DMS53 treated with DMSO at 0.1 percent for 48 hours (cell line): ENCODE measurements at regions not wholly inside any gene's neighbourhood (a gene's known extent, or its start where the extent isn't known, plus 50 kb on each side); places are given as distances from the start of the nearest gene placed in this dataset.
"Not testable (repeated sequence)": the region's sequence is repeated elsewhere in the genome, so short reads cannot be mapped to it uniquely, and the experiment has no call there.

Experiments used
- DNase-seq: peaks from one replicate; lab custom pipeline; 2025; ENCODE audit not compliant: unreplicated experiment; lab: John Stamatoyannopoulos, UW

DNA sequence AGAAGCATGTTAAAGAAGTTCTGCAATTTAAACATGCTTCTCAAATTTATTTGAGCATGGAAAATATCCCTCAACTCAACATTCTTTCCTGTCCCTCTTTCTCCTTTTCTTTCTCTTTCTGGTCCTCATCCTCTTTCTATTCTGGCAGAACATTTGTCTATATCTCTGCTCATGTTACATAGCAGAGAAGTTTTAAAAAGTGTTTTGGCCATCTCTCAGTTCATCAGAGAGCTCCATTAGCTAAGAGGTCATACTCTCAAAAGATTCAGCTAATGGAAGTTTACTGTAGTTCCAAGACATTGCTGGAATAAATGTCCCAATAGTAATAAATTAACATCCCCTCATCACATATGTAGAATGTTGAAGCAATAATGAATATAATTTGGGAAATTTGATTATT lies 53.5 kb downstream of the XCL2 start:
- no peak for DNase-seq

DNA sequence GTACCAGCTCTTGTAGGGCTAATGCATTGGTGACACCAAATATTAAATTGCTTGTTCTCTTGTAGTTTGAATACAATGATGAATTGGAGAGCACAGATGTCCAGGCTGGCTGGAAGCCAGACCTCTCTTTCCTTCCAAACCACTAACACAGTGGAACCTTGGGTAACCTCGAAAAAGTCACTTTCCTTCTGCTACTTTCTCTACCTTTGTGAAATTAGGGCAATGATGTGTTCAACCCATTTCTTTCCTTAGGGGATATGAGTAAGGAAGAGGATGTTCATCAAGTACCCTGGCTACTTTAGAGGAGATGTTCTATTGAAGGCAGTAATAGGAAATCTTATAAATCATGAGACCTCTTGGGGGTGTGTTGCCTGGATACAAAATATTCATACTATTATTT lies 55.7 kb downstream of the XCL2 start:
- DNase-seq, result peak; percentile 36

DNA sequence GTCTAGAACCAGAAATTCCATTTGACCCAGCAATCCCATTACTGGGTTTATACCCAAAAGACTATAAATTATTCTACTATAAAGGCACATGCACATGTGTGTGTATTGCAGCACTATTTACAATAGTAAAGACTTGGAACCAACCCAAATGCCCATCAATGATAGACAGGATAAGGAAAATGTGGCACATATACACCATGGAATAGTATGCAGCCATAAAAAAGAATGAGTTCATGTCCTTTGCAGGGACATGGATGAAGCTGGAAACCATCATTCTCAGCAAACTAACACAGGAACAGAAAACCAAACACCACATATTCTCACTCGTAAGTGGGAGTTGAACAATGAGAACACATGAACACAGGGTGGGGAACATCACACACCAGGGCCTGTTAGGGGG lies 57.0 kb downstream of the XCL2 start:
- not testable (repeated sequence) for DNase-seq

DNA sequence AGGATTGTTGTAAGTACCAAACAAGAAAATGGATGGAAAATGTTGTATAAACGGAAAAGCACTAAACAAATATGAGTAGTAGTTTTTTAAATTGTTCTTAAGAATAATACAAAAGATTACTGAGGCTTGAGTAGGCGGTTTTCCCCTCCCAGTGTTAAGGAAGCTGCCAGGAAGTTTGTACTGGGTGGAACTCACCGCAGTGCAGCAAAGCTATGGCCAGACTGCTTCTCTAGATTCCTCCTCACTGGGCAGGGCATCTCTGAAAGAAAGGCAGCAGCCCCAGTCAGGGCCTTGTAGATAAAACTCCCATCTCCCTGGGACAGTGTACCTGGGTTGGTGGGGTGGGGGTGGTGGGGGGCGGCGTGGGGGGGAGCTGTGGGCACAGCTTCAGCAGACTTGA lies 58.7 kb downstream of the XCL2 start:
- no peak for DNase-seq

DNA sequence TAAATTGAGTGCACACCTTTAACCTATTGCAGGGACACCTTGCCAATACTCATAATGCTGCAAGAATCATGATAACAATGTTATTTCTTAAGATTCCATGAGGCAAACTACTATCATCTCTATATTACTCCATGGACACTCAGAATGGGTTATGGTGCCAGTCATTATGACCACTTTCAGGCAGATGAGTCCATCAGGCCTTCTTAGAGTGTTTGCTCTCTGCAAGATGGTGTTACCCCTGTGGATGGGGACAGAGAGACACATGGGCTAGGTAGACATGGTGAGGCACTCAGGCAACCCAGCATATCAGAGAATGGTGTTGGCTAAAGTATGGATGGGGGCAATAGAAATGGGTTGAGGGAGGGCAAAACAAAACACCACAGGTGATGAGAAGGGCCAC lies 59.7 kb downstream of the XCL2 start:
- DNase-seq, result no peak

DNA sequence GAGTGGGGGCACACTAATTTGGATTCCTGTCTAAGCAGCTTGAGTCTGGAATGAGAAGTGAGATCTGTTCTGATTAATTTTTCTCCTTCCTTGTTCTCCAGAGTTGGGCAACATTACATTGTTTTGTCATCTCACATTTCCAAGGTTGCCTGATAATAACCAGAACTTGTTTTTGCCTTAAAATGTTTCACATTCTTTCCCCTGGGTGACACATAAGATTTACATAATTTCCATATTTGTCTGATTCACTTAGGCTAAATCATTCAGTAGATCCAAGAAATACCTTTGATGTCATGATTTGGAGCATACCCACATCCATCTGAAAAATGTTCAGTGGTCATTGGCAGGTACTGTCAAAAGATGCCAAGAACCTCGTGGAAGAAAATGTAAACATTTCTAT lies 60.3 kb downstream of the XCL2 start:
- no peak for DNase-seq

DNA sequence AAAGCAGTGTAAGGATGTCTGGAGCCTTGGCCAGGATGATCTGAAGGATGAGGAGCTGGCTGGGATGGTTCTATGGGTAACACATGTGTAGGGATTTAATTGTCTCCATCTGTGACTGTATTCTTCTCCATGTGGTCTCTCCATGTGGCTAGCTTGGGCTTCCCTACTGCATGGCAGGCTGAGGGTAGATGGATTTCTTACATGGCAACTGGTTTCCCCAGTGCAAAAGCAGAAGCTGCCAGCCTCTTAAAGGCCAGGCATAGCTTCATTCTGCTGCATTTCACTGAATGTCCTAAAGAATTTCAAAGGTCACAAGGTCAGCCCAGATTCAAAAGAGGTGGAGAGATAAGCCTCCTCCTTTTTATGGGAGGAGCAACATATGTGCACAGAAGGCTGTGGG lies 61.7 kb downstream of the XCL2 start:
- DNase-seq, result no peak

DNA sequence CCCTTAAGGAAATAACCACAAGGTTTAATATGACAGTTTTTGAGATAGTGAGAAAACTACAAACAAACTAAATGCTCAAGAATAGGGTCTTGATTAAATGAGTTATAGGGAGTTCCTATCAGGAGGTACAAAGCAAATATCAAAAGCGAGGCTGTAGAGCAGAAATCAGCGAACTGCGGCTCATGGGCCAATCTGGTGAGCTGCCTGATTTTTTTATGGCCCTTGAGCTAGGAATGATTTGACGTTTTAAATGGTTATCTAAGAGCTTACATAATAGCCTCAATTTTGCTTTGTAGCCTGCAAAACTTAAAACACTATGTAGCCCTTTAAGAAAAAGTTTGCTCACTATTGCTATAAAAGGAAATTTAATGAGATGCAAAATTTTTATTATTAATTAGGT lies 62.2 kb downstream of the XCL2 start:
- no peak for DNase-seq

DNA sequence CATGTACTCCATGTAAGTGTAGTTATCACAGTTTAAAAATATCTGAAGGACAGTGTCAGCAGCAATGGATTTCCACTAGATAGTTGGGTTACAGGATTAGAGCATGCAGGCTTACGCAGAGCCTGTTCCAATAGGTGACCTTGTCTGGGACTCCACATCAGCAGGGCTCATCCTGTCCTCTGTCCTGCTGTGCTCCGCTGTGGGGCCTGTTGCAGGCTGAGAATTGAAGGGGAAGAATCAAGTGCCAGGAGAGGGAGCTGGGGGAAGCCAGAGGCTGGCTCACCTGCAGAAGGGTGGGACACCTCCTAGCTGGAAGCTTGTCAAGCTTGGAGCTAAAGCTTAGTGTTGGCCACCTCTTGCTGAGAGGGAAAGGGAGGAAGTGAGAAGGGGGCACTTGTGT lies 62.8 kb downstream of the XCL2 start:
- no peak for DNase-seq

DNA sequence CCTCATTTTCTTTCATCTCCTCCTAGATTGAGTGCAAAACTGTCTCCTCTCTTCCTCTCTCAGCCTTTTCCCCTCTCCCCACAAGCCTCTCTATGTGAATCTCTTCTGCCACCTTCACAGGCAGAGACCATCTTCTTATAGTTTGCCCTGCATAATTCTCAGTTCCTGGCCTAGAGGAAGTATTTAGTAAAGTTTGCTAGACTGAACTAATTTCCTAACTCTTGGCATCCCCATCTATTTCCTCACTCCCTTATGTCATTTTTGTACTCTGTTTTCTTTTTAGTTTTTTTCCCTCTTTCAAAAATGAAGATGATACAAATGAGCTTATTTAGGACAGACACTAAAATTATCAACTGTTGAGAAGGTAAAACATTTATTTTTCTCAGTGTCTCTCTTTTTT lies 66.0 kb downstream of the XCL2 start:
- no peak for DNase-seq

DNA sequence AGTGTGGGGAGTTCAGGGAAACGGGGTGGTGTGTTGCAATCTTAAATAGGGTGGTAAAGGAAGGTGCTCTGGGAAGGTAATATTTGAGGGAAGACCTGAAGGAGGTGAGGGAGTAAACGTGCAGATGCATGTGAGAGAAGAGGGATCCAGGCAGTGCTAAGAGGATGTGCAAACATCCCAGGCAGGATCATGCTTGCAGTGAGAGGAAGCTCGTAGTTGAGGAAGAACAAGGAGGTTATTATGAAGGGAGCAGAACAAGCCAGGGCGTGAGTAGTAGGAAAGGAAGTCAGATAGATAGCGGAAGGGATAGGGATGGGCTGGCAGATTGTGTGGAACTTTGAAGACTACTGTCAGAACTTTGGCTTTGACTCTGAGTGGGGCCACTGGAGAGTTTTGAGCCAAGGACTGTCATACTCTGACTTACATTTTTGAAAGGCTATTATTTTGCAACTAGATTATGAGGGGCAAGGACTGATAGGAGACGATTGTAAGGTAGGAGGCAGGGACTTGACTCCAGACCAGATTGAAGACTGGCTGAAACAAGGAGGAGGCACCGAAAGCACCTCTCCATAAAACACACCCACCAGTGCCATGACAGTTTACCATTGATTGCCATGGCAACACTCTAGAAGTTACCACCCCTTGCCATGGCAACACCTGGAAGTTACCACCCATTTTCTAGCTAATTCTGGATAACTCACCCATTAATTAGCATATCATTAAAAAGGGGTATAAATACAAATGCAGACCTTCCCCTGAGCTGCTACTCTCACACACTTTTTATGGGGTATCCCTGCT lies 67.0 kb downstream of the XCL2 start:
- peak; percentile 63 for DNase-seq

DNA sequence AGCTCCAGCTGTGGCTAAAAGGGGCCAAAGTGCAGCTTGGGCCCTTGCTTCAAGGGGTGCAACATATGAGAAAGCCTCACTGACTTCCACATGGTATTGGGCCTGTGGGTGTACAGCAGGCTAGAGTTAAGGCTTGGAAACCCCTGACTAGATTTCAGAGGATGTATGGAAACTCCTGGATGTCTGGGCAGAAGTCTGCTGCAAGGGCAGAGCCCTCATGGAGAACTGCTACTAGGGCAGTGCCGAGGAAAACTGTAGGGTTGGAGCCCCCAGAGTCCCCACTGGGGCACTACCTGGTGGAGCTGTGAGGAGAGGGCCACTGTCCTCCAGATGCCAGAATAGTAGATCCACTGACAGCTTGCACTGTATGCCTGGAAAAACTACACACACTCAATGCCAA lies 69.5 kb downstream of the XCL2 start:
- no peak for DNase-seq

DNA sequence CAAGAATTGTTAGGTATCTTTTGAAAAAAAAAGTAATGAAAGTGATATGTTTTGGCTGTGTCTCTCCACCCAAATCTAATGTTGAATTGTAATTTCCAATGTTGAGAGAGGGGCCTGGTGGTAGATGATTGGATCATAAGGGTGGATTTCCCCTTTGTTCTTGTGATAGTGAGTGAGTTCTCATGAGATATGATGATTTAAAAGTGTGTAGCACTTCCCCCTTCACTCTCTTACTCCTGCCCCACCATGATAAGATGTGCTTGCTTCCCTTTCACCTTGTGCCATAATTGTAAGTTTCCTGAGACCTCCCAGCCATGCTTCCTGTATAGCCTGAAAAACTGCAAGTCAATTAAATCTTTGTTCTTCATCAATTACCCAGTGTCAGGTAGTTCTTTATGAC lies 70.7 kb downstream of the XCL2 start:
- DNase-seq, result no peak

DNA sequence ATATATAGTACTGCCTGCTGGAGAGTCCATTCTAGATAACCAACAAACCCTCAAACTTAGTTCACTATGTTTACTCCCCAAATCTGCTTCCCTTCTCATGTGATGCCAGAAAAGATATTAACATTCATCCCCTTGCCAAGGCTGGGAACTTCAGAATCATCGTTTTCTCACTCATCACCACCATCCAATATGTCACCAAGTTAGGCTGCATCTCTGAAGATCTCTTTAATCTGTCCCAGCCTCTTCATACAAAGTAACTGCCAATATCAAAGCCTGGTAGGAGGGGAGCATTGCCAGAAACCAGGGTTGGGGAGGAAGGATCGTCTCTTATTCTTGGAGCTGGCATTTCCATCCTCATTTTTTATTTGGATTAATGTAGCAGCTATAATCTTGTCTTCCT lies 71.6 kb downstream of the XCL2 start:
- DNase-seq, result no peak

DNA sequence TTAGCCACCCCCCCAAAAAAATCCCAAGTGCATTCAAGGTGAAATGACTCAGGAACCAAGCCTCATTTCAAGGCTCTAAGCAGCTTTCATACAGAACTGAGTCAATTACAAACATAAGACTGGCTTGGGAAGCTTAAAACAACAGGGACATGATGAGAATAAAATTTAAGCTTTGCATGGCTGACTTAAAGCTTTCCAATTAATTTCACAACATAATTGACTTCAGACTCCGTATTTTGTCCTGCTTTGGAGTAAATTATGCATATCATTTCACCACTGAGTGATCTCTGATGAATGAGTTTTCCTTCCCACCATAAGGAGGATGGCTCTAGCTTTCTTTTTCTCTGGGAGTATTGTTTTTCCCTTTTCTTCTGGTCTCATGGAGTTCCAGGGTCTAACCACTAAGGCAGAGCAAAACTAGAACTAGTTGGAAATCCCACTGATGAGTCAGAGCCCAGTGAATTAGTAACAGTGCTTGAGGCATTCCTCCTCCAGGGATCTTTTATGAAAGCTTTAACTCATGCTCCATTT lies 72.8 kb downstream of the XCL2 start:
- peak; percentile 59 for DNase-seq

DNA sequence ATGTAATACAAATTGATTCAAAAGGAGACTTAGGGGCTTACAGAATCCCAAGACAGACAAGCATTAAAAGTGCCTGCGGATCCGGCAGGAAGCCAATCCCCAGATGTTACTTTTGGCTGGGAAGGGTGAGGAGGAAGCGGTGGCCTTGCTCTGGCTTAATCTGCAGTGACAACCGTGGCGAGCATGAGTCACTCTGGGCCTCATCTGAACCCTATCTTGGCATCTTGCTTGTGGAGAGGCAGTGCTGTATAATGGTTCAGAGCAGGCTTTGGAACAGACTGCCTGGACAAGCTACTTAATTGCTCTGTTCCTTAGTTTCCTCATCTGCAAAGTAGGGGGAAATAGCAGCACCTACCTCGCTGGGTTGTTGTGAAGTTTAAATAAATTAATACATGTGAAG lies 74.1 kb downstream of the XCL2 start:
- DNase-seq, result peak; percentile 38

DNA sequence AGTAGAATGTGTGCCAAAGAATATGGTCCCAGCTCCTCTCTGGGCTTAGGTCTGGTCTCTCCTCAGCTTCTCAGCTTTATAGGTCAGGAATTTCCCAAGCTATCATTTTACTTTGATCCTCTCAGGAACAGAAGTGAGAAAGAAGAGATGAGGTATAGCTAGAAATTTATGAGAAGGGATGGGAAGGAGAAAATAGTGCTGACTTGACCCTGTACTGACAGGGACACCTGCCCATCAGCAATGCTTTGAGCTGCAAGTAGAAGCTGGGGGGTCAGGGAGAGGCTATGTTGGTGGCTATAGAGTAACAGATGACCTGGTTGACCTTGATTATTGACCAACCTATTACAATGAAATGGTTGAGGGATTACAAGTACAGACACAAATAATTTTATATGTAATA lies 75.0 kb downstream of the XCL2 start:
- no peak for DNase-seq

DNA sequence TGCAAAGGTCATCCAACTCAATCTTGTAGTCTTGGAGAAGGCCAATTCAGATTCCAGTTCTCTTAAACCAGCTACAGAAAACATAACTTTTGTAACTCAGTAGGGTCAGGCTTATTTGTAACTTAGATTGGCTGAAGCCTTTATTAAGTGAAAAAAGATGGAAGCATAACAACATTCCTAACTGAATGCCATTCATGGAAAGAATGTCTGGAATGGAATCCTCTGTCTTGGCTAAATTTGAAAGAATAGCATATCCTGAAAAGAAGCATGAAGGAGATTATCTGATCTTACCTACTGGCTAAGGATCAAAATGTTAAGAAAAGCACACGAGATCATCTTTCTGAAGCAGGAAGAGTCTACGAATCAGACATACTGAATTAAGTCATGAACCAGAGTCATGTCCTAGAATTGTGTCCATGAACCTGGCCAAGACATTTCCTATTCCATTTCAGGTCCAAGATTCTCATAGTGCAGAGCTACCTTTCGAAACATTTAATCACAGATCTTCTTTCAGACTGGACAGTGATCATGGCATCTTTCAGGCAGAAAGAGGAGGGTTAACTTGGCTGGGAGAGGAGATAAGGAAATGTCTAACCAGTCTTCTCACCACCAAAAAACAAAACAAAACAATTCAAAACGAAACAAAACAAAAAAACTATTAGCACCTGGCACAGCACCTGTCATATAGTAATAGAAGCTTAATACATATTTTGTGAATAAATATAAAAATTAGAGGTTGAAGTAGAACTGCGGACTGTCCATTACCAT lies 75.6 kb downstream of the XCL2 start:
- DNase-seq, result no peak

DNA sequence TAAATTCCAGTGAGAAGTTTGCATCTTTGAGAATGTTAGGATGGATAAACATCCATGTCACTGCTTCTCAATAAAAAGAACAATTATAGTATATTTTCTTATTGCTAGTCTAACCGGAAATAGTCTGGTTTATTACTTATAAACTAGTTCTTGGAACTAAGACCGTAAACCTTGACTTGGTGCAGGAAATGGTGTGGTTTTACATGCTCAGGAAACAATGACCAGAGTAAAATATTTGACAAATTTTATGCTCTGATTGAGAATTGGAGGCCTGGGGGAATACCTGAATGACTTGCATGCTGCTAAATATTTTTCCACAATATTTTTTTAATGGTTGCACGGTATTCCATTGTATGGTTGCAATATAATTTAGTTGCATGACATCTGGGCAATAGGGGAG lies 76.3 kb downstream of the XCL2 start:
- no peak for DNase-seq

DNA sequence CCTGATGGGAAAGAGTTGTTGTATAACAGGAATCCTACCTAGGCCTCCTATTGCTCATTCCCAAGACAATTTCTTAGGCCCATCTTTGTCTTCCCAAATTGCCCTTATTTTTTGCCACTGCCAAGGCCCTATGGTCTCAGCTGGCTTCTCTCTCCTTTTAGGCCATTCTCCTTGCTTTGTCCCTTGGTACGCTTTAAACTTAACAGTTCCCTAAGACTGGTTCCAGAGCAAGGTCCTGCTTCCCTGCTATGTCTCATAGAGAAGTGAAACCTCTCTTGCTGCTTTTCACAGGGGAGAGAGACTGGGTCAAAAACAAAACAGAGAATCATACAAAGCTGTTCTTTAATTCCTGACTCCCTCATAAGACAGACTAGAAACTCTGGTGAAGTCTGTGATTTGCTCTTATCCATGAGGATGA lies 77.1 kb downstream of the XCL2 start:
- DNase-seq, result peak; percentile 62

DNA sequence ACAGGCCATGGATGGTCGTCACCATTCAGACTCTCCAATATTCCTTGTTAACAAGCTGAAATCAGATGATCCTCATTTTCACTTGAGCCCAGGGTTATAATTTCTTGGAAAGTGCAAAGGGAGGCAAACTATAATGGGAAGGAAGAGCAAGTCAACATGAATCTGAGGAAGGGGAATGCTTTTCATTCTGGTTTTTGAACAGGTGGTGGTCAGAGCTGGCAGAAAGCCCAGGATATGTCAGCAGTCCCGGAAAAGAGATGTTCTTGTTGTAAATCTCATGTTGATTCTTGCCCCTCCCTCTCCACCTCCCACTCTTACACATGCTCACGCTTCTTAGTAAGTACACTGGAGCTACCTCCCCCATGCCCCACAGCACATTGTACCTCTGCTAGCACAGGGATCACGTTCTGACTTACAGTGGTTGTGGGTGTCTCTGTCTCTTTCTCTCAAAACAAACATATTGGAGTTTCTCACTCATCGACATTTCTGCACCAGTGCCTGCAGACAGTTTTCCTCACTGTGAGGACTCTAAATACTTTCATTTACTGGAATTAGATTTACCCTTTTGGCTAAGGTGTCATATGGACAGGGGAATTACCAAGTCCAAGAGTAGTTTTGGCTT lies 77.6 kb downstream of the XCL2 start:
- DNase-seq, result peak; percentile 89

DNA sequence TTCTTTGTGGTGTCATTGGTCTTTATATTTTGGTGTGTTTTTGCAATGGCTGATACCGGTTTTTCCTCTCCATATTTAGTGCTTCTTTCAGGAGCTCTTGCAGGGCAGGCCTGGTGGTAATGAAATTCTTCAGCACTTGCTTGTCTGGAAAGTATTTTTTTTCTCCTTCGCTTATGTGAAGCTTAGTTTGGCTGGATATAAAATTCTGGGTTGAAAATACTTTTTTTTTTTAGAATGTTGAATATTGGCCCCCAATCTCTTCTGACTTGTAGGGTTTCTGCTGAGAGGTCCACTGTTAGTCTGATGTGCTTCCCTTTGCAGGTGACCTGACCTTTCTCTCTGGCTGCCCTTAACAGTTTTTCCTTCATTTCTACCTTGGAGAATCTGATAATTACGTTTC lies 82.7 kb downstream of the XCL2 start:
- not testable (repeated sequence) for DNase-seq
